HFFc6 (cell line): ENCODE measurements at regions not wholly inside any gene's neighbourhood (a gene's known extent, or its start where the extent isn't known, plus 50 kb on each side); places are given as distances from the start of the nearest gene placed in this dataset.

Experiments used
- DNase-seq: peaks from one replicate; pipeline ENCODE4 v3.0.0-alpha.2; 2018
- H3K27ac Mint-ChIP-seq: 2 replicates; pipeline ENCODE4 v1.8.0; 2020; ENCODE audit warnings: mild to moderate bottlenecking, mixed read lengths
- H3K27me3 Mint-ChIP-seq: 2 replicates; pipeline ENCODE4 v1.8.0; 2021; ENCODE audit warnings: mild to moderate bottlenecking, moderate library complexity, mixed read lengths; ENCODE audit not compliant: insufficient read depth
- H3K36me3 Mint-ChIP-seq: 2 replicates; pipeline ENCODE4 v1.8.0; 2021; ENCODE audit warnings: low read depth, mixed read lengths
- H3K4me1 Mint-ChIP-seq: 2 replicates; pipeline ENCODE4 v1.8.0; 2020; ENCODE audit warnings: low read depth, mixed read lengths
- H3K4me3 Mint-ChIP-seq: 2 replicates; pipeline ENCODE4 v1.8.0; 2020; ENCODE audit warnings: mild to moderate bottlenecking, moderate library complexity, mixed read lengths
- H3K9me3 Mint-ChIP-seq: 2 replicates; pipeline ENCODE4 v1.8.0; 2020; ENCODE audit warnings: mild to moderate bottlenecking, mixed read lengths
- TF ChIP-seq, protein P1 (sequence below): fragments of 200-600 bp; sonication (generic); IDR thresholded peaks from 2 replicates; pipeline ENCODE4 v1.5.0; 2021; ENCODE audit warnings: antibody characterized with exemption, mild to moderate bottlenecking

- no peak for DNase-seq
- H3K27me3 Mint-ChIP-seq = peaks cover 3% of the 10 kb centered on the region; the same call in 1 of the 2 replicates
- no peak overlapping the region for H3K4me3 Mint-ChIP-seq
- no peak overlapping the region for H3K27ac Mint-ChIP-seq
- TF ChIP-seq, protein P1, sequence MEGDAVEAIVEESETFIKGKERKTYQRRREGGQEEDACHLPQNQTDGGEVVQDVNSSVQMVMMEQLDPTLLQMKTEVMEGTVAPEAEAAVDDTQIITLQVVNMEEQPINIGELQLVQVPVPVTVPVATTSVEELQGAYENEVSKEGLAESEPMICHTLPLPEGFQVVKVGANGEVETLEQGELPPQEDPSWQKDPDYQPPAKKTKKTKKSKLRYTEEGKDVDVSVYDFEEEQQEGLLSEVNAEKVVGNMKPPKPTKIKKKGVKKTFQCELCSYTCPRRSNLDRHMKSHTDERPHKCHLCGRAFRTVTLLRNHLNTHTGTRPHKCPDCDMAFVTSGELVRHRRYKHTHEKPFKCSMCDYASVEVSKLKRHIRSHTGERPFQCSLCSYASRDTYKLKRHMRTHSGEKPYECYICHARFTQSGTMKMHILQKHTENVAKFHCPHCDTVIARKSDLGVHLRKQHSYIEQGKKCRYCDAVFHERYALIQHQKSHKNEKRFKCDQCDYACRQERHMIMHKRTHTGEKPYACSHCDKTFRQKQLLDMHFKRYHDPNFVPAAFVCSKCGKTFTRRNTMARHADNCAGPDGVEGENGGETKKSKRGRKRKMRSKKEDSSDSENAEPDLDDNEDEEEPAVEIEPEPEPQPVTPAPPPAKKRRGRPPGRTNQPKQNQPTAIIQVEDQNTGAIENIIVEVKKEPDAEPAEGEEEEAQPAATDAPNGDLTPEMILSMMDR = no peak
- no peaks in the 10 kb centered on the region for H3K9me3 Mint-ChIP-seq
- no peaks in the 10 kb centered on the region for H3K4me1 Mint-ChIP-seq
- H3K36me3 Mint-ChIP-seq = no peaks in the 10 kb centered on the region
Observed at GRCh38 chr6:21527731-21528130, 65.8 kb upstream of the SOX4 start.

GRCh38 chr6:21529431-21529830, 64.1 kb upstream of the SOX4 start:
- Mint-ChIP-seq H3K4me3 (no peak overlapping the region), H3K36me3 (no peaks in the 10 kb centered on the region), H3K4me1 (no peaks in the 10 kb centered on the region), H3K9me3 (no peaks in the 10 kb centered on the region), H3K27me3 (peaks cover 1% of the 10 kb centered on the region; the same call in 1 of the 2 replicates), H3K27ac (no peak overlapping the region)
- TF ChIP-seq, protein P1 = no peak
- no peak for DNase-seq

DNA sequence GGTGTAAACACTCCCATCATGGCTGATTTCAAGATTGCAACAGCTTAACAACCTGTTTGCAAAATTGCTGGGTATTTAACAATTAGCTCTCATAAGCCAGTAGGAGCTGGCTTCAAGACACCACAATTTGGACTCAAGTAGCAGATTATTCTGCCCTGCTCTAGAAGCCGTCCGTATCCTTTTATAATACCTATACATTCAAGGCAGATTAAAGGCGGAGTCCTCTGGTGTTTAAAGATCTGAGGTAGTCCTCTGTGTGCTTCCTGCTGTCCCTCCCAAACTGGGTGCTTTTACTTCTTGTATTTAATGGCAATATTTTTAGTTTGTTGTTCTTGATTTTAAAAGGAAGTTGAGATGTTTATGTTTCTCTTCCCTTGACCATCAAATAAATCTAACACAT, 62.2 kb upstream of the SOX4 start:
- no peak for DNase-seq
- Mint-ChIP-seq H3K4me3 (no peak overlapping the region), H3K27ac (no peak overlapping the region), H3K4me1 (no peaks in the 10 kb centered on the region), H3K9me3 (no peaks in the 10 kb centered on the region; the same call in 1 of the 2 replicates), H3K27me3 (peaks cover 1% of the 10 kb centered on the region; the same call in 1 of the 2 replicates), H3K36me3 (no peaks in the 10 kb centered on the region)
- TF ChIP-seq, protein P1 = no peak

DNA sequence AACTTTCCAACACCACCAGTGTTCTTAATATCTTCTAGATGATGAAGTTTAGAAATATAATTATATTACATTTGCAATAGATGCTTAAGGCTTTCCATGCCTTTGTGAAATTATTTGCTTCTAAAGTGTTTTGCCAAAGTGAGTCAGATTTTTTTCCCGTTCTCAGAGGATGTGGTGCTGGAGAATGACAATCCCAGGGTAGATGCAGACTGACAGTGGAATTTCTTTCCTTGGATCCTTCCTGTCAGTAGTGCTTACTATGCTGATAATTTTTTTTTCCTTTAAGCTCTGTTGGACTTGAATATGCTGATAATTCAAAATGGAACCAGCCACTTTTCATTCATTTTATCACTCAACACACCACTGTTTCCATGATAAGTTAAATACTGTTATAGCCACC, 59.9 kb upstream of the SOX4 start:
- no peak overlapping the region for H3K27ac Mint-ChIP-seq
- no peaks in the 10 kb centered on the region; the same call in 1 of the 2 replicates for H3K4me1 Mint-ChIP-seq
- H3K27me3 Mint-ChIP-seq = peaks cover 8% of the 10 kb centered on the region
- no peaks in the 10 kb centered on the region for H3K36me3 Mint-ChIP-seq
- no peak overlapping the region for H3K4me3 Mint-ChIP-seq
- no peak for DNase-seq
- TF ChIP-seq, protein P1 = no peak
- H3K9me3 Mint-ChIP-seq = no peaks in the 10 kb centered on the region; the same call in 1 of the 2 replicates

- Mint-ChIP-seq H3K27ac (no peak overlapping the region), H3K36me3 (no peaks in the 10 kb centered on the region), H3K4me1 (no peaks in the 10 kb centered on the region; the same call in 1 of the 2 replicates), H3K9me3 (no peaks in the 10 kb centered on the region; the same call in 1 of the 2 replicates), H3K27me3 (peaks cover 6% of the 10 kb centered on the region), H3K4me3 (no peak overlapping the region)
- no peak for DNase-seq
- TF ChIP-seq, protein P1 = no peak
Observed at GRCh38 chr6:21536280-21536766, 57.2 kb upstream of the SOX4 start.
